GM12872 (cell line): ENCODE measurements at regions not wholly inside any gene's neighbourhood (a gene's known extent, or its start where the extent isn't known, plus 50 kb on each side); places are given as distances from the start of the nearest gene placed in this dataset.

Source experiments
- CTCF ChIP-seq: IDR thresholded peaks from 3 replicates; pipeline ENCODE4 v1.5.1; 2011; ENCODE audit warnings: low read depth, mild to moderate bottlenecking, low read length, moderate library complexity; ENCODE audit not compliant: insufficient read depth

- no peak for TF ChIP-seq CTCF
Observed at GRCh38 chr16:66300501-66300900, 66.0 kb upstream of the CDH5 start.

GRCh38 chr16:66300037-66300436 is 66.5 kb upstream of the CDH5 start:
- TF ChIP-seq CTCF: no peak

DNA sequence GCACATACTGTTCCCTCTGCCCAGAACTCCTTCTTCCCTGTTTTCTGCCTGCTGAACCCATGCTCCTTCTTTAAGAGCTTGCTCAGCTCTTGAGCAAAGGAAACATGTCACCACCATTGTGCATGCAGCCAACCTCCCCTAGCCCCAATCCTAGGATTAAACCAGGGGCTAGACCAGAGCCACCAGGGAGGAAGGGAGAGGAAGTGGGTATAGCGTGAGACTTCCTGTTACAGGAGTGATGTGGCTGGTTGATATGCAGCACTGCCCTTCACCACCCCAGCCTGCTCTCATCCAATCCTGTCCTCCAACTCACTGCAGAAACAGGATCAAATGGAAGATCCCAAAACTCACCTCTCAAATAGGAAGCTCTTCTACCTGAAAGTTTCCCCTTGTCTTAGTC is 67.1 kb upstream of the CDH5 start:
- TF ChIP-seq CTCF: no peak

DNA sequence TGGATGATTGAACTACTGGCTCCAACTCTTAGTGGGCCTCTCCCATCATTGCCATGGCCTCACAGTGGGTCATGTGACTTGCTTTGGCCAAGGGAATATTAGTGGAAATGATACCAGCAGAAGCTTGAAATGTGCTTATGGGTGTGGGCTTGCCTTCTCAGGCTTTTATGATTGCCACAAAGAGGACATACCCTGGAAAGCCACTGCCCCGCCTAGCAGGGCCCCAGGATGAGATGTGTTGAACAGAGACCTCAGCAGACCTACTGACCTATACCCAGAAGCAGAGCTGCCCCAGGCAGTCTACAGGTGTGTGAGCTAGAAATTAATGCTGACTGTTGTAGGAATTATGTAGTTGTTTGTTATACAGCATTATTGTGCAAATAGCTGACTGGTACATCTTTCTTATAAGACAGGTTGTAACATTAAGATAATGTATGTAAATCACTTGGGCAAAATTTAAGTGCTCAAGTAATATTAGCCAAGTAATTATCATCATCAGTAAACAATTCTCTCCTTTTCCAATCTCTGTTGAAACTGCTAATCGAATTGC is 67.8 kb upstream of the CDH5 start:
- TF ChIP-seq CTCF: no peak

GRCh38 chr16:66298006-66298405 is 68.5 kb upstream of the CDH5 start:
- no peak for TF ChIP-seq CTCF

GRCh38 chr16:66296591-66296990 is 69.9 kb upstream of the CDH5 start:
- TF ChIP-seq CTCF: no peak

GRCh38 chr16:66295761-66296546 is 70.5 kb upstream of the CDH5 start:
- TF ChIP-seq CTCF: no peak
